SU-DHL-6 (cell line): ENCODE measurements at regions not wholly inside any gene's neighbourhood (a gene's known extent, or its start where the extent isn't known, plus 50 kb on each side); places are given as distances from the start of the nearest gene placed in this dataset.
"Not testable (repeated sequence)": the region's sequence is repeated elsewhere in the genome, so short reads cannot be mapped to it uniquely, and the experiment has no call there.

Source experiments
- H2AFZ ChIP-seq: fragments of 200-600 bp; sonication (generic); 2 replicates; pipeline ENCODE4 v1.6.1; 2014; ENCODE audit warnings: low read depth, mild to moderate bottlenecking, moderate library complexity, mixed read lengths, antibody characterized with exemption, low read length; ENCODE audit not compliant: severe bottlenecking
- H3F3A ChIP-seq: fragments of 200-600 bp; shearing (Covaris generic); 2 replicates; pipeline ENCODE4 v1.6.0; 2016; ENCODE audit warnings: antibody characterized with exemption, mild to moderate bottlenecking; ENCODE audit not compliant: insufficient read depth
- H3K27ac ChIP-seq: fragments of 200-600 bp; sonication (generic); 2 replicates; pipeline ENCODE4 v1.5.1; 2016; ENCODE audit warnings: low read depth, mild to moderate bottlenecking, low read length, moderate library complexity, mixed read lengths
- H3K27me3 ChIP-seq: fragments of 200-600 bp; sonication (generic), shearing (Covaris generic); 2 replicates; pipeline ENCODE4 v1.6.0; 2014; ENCODE audit warnings: mild to moderate bottlenecking, low read length
- H3K36me3 ChIP-seq: fragments of 200-600 bp; sonication (generic); 2 replicates; pipeline ENCODE4 v1.6.1; 2014; ENCODE audit warnings: mild to moderate bottlenecking, low read length, mixed read lengths
- H3K4me2 ChIP-seq: fragments of 300-600, 200-600 bp; shearing (Covaris generic), sonication (generic); 2 replicates; pipeline ENCODE4 v1.6.0; 2014; ENCODE audit warnings: low read length, low read depth, mild to moderate bottlenecking; ENCODE audit not compliant: poor library complexity, severe bottlenecking
- H3K4me3 ChIP-seq: fragments of 200-600 bp; sonication (generic); 2 replicates; pipeline ENCODE4 v1.5.1; 2014; ENCODE audit warnings: antibody characterized with exemption, low read length, mild to moderate bottlenecking, mixed read lengths; ENCODE audit not compliant: insufficient read depth, poor library complexity, severe bottlenecking
- H3K79me2 ChIP-seq: fragments of 200-600 bp; sonication (generic); 2 replicates; pipeline ENCODE4 v1.6.1; 2014; ENCODE audit warnings: mild to moderate bottlenecking, low read length, moderate library complexity; ENCODE audit not compliant: insufficient read depth
- H3K9ac ChIP-seq: fragments of 200-600 bp; sonication (generic); 2 replicates; pipeline ENCODE4 v1.7.0; 2014; ENCODE audit warnings: mild to moderate bottlenecking, low read length
- H3K9me2 ChIP-seq: fragments of 200-600 bp; sonication (generic); replicated peaks from 2 replicates; pipeline ENCODE4 v1.6.1; 2014; ENCODE audit warnings: low read length; ENCODE audit not compliant: insufficient read depth
- H3K9me3 ChIP-seq: fragments of 200-600 bp; sonication (generic); 2 replicates; pipeline ENCODE4 v1.6.1; 2014; ENCODE audit warnings: low read length, mixed read lengths; ENCODE audit not compliant: insufficient read depth
- H4K20me1 ChIP-seq: fragments of 200-600 bp; sonication (generic); 2 replicates; pipeline ENCODE4 v1.6.1; 2014; ENCODE audit warnings: low read depth, mild to moderate bottlenecking, antibody characterized with exemption, low read length, moderate library complexity, mixed read lengths
- EZH2phosphoT487 ChIP-seq: fragments of 200-600 bp; sonication (generic), shearing (Covaris generic); conservative IDR thresholded peaks from 2 replicates; pipeline ENCODE4 v1.6.1; 2018; ENCODE audit warnings: mild to moderate bottlenecking, antibody characterized with exemption, low read length, moderate library complexity, mixed read lengths
- TF ChIP-seq, protein P1 (sequence below): fragments of 200-600 bp; sonication (generic); IDR thresholded peaks from one replicate; pipeline ENCODE4 v1.5.1; 2017; ENCODE audit warnings: antibody characterized with exemption, mild to moderate bottlenecking, low read length, moderate library complexity; ENCODE audit not compliant: insufficient read depth, poor library complexity, severe bottlenecking

DNA sequence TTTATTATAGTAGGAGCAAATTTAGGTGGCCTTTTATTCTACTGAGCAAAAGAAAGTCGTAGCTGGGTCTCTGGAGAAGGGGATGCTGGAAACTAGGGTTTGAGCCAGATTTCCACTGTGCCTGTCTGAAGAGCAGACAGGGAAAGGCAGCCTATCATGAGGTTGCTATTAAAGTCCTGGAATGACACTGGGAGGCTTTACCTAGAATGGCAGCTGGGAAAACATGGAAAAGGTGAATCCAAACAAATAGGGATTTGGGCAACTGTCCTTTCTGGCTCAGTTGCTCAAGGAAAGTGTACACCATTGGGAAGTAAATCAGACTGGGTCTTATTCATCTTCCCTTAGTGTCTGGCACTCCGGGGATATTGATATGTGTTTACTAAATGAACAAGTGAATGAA, 154.6 kb downstream of the MTX2 start:
- Histone ChIP-seq H3K9ac (no peak overlapping the region), H3K4me3 (no peak overlapping the region), H4K20me1 (no peaks in the 10 kb centered on the region), H3K79me2 (no peaks in the 10 kb centered on the region), H2AFZ (no peak overlapping the region), H3K9me2 (no peaks in the 10 kb centered on the region), H3K36me3 (no peaks in the 10 kb centered on the region), H3K4me2 (no peak overlapping the region), H3K9me3 (no peaks in the 10 kb centered on the region), H3K27ac (no peak overlapping the region), H3F3A (no peaks in the 10 kb centered on the region), H3K27me3 (no peaks in the 10 kb centered on the region)
- no peak for TF ChIP-seq EZH2phosphoT487
- TF ChIP-seq, protein P1, sequence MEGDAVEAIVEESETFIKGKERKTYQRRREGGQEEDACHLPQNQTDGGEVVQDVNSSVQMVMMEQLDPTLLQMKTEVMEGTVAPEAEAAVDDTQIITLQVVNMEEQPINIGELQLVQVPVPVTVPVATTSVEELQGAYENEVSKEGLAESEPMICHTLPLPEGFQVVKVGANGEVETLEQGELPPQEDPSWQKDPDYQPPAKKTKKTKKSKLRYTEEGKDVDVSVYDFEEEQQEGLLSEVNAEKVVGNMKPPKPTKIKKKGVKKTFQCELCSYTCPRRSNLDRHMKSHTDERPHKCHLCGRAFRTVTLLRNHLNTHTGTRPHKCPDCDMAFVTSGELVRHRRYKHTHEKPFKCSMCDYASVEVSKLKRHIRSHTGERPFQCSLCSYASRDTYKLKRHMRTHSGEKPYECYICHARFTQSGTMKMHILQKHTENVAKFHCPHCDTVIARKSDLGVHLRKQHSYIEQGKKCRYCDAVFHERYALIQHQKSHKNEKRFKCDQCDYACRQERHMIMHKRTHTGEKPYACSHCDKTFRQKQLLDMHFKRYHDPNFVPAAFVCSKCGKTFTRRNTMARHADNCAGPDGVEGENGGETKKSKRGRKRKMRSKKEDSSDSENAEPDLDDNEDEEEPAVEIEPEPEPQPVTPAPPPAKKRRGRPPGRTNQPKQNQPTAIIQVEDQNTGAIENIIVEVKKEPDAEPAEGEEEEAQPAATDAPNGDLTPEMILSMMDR, result no peak

DNA sequence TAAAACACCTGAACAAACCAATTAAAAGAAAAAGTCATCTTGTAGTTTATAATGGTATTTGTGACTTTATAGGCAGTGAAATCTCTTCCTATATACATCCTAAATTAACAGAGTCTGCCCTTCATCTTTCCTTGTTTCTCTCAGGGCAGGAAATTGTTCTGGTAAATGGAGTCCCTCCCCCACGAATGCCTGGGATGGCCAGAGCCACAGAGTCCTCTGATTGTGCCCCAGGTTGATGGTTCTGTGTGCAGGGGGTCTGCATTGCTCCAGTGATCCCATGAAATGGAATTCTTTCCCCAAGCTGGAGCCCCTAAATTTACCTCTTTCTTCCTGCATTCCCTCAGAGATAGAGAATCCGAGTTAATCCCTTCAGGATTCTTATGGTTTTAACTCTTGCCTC, 155.5 kb downstream of the MTX2 start:
- Histone ChIP-seq H3K4me3 (no peak overlapping the region), H3K4me2 (no peak overlapping the region), H3K9me2 (no peaks in the 10 kb centered on the region), H3K9me3 (no peaks in the 10 kb centered on the region), H3K79me2 (no peaks in the 10 kb centered on the region), H3K27me3 (no peaks in the 10 kb centered on the region), H3F3A (no peaks in the 10 kb centered on the region), H3K36me3 (no peaks in the 10 kb centered on the region), H3K9ac (no peak overlapping the region), H4K20me1 (no peaks in the 10 kb centered on the region), H2AFZ (no peak overlapping the region), H3K27ac (no peak overlapping the region)
- no peak for TF ChIP-seq EZH2phosphoT487
- TF ChIP-seq, protein P1, result no peak

- no peaks in the 10 kb centered on the region for H3K36me3 ChIP-seq
- no peaks in the 10 kb centered on the region for H4K20me1 ChIP-seq
- H3F3A ChIP-seq, result no peaks in the 10 kb centered on the region
- no peak overlapping the region for H3K4me2 ChIP-seq
- no peaks in the 10 kb centered on the region for H3K9me2 ChIP-seq
- no peaks in the 10 kb centered on the region for H3K9me3 ChIP-seq
- H2AFZ ChIP-seq, result no peak overlapping the region
- no peaks in the 10 kb centered on the region for H3K79me2 ChIP-seq
- H3K27me3 ChIP-seq, result no peaks in the 10 kb centered on the region
- no peak for TF ChIP-seq EZH2phosphoT487
- TF ChIP-seq, protein P1, result no peak
- no peak overlapping the region for H3K27ac ChIP-seq
- H3K4me3 ChIP-seq, result no peak overlapping the region
- H3K9ac ChIP-seq, result no peak overlapping the region
These were observed 158.3 kb downstream of the MTX2 start for GRCh38 chr2:176427549-176427948.

GRCh38 chr2:176428944-176429469, 159.8 kb downstream of the MTX2 start:
- not testable (repeated sequence) for H3K36me3 ChIP-seq, H3K9me3 ChIP-seq, H3K4me2 ChIP-seq, H2AFZ ChIP-seq, H3K27ac ChIP-seq, H3K79me2 ChIP-seq, H4K20me1 ChIP-seq, H3K9me2 ChIP-seq, H3K9ac ChIP-seq, H3K27me3 ChIP-seq, H3K4me3 ChIP-seq, H3F3A ChIP-seq
